ENCODE measurements at regions not wholly inside any gene's neighbourhood (a gene's known extent, or its start where the extent isn't known, plus 50 kb on each side); places are given as distances from the start of the nearest gene placed in this dataset.

DNA sequence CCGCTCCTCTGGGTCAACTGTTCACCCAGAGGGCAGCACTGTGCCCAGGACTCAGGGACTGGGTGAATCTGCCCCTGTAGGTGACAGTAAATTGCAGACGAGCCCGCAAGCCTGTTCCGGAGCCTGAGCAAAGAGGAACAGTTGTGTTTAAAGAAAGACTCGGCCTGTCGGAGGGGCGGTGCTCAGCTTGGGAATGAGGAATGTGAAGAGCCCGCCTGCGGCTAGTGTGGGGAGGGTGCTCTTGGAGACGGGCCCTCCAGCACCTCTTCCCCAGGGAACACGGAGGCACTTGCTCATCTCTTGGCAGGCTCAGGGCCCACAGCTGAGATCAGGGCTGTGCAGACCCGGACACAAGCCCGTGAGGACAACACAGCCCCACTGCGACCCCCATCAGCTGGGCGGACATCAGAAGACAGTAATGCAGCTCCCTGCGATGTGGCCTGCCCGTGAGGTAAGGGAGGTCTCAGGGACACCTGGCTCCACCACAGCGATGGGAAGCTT, 299.0 kb downstream of the NDUFA10 start:
- Histone ChIP-seq H3K27ac (ENCODE audit: low read depth, low read length, poor library complexity, severe bottlenecking) (no peak overlapping the region), H3K9me3 (ENCODE audit: low read length) (no peaks in the 10 kb centered on the region), H3K36me3 (ENCODE audit: insufficient read depth, low read length) (no peaks in the 10 kb centered on the region), H3K4me3 (ENCODE audit: low read depth, low read length, poor library complexity, severe bottlenecking) (no peak overlapping the region), H3K9me2 (ENCODE audit: low read depth, low read length) (no peaks in the 10 kb centered on the region), H3K27me3 (ENCODE audit: insufficient read depth, low read length) (no peaks in the 10 kb centered on the region), H3K4me1 (ENCODE audit: insufficient read depth, low read length, severe bottlenecking) (no peaks in the 10 kb centered on the region), H4K20me1 (ENCODE audit: insufficient read depth, low read length) (no peaks in the 10 kb centered on the region), H3F3A (ENCODE audit: insufficient read depth, low read length) (no peaks in the 10 kb centered on the region), H3K9ac (ENCODE audit: low read length) (no peak overlapping the region), H3K4me2 (ENCODE audit: low read length) (no peak overlapping the region), H2AFZ (ENCODE audit: low read length) (no peak overlapping the region), H3K79me2 (ENCODE audit: insufficient read depth, low read length) (no peaks in the 10 kb centered on the region)
- TF ChIP-seq, protein P1, sequence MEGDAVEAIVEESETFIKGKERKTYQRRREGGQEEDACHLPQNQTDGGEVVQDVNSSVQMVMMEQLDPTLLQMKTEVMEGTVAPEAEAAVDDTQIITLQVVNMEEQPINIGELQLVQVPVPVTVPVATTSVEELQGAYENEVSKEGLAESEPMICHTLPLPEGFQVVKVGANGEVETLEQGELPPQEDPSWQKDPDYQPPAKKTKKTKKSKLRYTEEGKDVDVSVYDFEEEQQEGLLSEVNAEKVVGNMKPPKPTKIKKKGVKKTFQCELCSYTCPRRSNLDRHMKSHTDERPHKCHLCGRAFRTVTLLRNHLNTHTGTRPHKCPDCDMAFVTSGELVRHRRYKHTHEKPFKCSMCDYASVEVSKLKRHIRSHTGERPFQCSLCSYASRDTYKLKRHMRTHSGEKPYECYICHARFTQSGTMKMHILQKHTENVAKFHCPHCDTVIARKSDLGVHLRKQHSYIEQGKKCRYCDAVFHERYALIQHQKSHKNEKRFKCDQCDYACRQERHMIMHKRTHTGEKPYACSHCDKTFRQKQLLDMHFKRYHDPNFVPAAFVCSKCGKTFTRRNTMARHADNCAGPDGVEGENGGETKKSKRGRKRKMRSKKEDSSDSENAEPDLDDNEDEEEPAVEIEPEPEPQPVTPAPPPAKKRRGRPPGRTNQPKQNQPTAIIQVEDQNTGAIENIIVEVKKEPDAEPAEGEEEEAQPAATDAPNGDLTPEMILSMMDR (IDR thresholded peaks at IDR 0.05; ENCODE audit: low read length): no peak
- no peak for TF ChIP-seq EZH2 (IDR thresholded peaks at IDR 0.05; ENCODE audit: borderline replicate concordance, low read length)

DNA sequence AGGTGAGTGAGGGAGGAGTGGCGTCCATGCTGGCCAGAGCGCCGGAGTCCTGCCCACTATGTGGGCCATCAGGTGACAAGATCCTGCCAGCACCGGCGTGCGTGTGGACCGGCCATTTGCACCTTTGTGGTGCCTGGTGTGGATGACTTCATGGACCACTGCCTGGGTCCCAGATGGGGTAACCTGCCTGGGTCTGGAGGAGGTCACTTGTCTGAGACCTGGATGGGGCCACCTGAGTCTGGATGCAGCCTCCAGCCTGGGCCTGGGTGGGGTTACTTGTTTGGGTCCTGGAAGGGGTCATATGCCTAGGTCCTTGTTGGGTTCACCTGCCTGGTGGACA, 299.6 kb downstream of the NDUFA10 start:
- H3K79me2 ChIP-seq (ENCODE audit: insufficient read depth, low read length): no peaks in the 10 kb centered on the region
- no peaks in the 10 kb centered on the region for H3K27me3 ChIP-seq (ENCODE audit: insufficient read depth, low read length)
- H3K9ac ChIP-seq (ENCODE audit: low read length): no peak overlapping the region
- H3K9me3 ChIP-seq (ENCODE audit: low read length): no peaks in the 10 kb centered on the region
- no peaks in the 10 kb centered on the region for H3K9me2 ChIP-seq (ENCODE audit: low read depth, low read length)
- no peaks in the 10 kb centered on the region for H3K36me3 ChIP-seq (ENCODE audit: insufficient read depth, low read length)
- H2AFZ ChIP-seq (ENCODE audit: low read length): no peak overlapping the region
- no peak overlapping the region for H3K4me2 ChIP-seq (ENCODE audit: low read length)
- H4K20me1 ChIP-seq (ENCODE audit: insufficient read depth, low read length): no peaks in the 10 kb centered on the region
- H3K4me3 ChIP-seq (ENCODE audit: low read depth, low read length, poor library complexity, severe bottlenecking): no peak overlapping the region
- TF ChIP-seq, protein P1 (IDR thresholded peaks at IDR 0.05; ENCODE audit: low read length): no peak
- no peak for TF ChIP-seq EZH2 (IDR thresholded peaks at IDR 0.05; ENCODE audit: borderline replicate concordance, low read length)
- H3F3A ChIP-seq (ENCODE audit: insufficient read depth, low read length): no peaks in the 10 kb centered on the region
- H3K27ac ChIP-seq (ENCODE audit: low read depth, low read length, poor library complexity, severe bottlenecking): no peak overlapping the region
- no peaks in the 10 kb centered on the region for H3K4me1 ChIP-seq (ENCODE audit: insufficient read depth, low read length, severe bottlenecking)

DNA sequence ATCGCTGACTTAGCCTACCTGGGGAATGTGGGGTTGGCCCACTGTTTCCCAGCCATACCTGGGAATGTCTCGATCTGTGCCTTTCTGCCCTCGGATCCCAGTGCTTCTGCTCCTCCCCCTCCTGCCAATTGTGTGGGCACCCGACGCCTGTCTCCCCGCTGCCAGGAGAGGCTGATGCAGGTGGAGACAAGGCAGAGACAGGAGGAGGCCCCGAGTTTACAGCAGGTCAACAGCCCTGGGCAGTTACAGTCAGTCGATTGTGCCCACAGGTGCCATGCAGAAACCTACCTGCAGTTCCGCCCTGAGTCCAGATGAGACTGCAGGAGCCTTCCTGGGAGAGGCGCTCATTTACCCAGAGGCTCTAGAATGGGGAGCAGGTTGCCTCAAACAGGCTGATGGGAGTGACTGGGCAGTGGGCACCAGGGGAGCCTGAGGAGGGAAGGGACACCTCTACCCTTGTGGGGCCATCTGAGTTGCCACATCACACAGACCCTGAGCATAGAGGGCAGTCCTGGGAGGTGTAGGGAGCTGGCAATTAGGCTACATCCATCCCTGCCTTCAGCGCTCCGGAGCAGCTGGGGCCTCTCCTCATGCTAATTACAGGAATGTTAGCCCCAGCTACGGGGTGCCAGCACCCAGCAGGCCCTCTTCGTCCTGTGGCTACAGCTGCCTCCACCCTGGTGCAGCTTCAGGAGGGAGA, 300.1 kb downstream of the NDUFA10 start:
- Histone ChIP-seq H3F3A (ENCODE audit: insufficient read depth, low read length) (no peaks in the 10 kb centered on the region), H3K36me3 (ENCODE audit: insufficient read depth, low read length) (no peaks in the 10 kb centered on the region), H3K27ac (ENCODE audit: low read depth, low read length, poor library complexity, severe bottlenecking) (no peak overlapping the region), H3K4me1 (ENCODE audit: insufficient read depth, low read length, severe bottlenecking) (no peaks in the 10 kb centered on the region), H4K20me1 (ENCODE audit: insufficient read depth, low read length) (no peaks in the 10 kb centered on the region), H3K27me3 (ENCODE audit: insufficient read depth, low read length) (no peaks in the 10 kb centered on the region), H3K4me2 (ENCODE audit: low read length) (no peak overlapping the region), H3K9ac (ENCODE audit: low read length) (no peak overlapping the region), H3K4me3 (ENCODE audit: low read depth, low read length, poor library complexity, severe bottlenecking) (no peak overlapping the region), H3K79me2 (ENCODE audit: insufficient read depth, low read length) (no peaks in the 10 kb centered on the region), H3K9me2 (ENCODE audit: low read depth, low read length) (no peaks in the 10 kb centered on the region), H2AFZ (ENCODE audit: low read length) (no peak overlapping the region), H3K9me3 (ENCODE audit: low read length) (no peaks in the 10 kb centered on the region)
- TF ChIP-seq EZH2 (IDR thresholded peaks at IDR 0.05; ENCODE audit: borderline replicate concordance, low read length): no peak

Measured in OCI-LY1 (cell line).